A549 (cell line): ENCODE measurements at regions not wholly inside any gene's neighbourhood (a gene's known extent, or its start where the extent isn't known, plus 50 kb on each side); places are given as distances from the start of the nearest gene placed in this dataset.

Source experiments
- small RNA-seq, 6 experiments: library from RNA; depleted of rRNA; stranded (forward); fragments of <200 nt; gene quantifications; one replicate each; pipeline ENCODE3, GENCODE V24; 2012

Small RNAs in the stretch of these regions (small RNA-seq; reads per million reads assigned to genes)
- gene AL451086.1 = 0 reads per million in 6 experiments
